HepG2 (cell line): ENCODE measurements at regions not wholly inside any gene's neighbourhood (a gene's known extent, or its start where the extent isn't known, plus 50 kb on each side); places are given as distances from the start of the nearest gene placed in this dataset.

Source experiments
- ATAC-seq: fragments of 200-7000 bp; cut with Tn5 transposase; 3 replicates; pipeline ENCODE4 v1.9.1; 2020; ENCODE audit warnings: mild to moderate bottlenecking, moderate library complexity
- BruUV-seq: library from RNA; stranded (reverse); fragments of 400-500 nt; replicated peaks from 2 replicates; lab custom pipeline; 2021; lab: Mats Ljungman, UMichigan
- CTCF ChIA-PET: fragments of 300-600 bp; formaldehyde crosslinking; extraction: SDS; loops from one replicate; lab custom pipeline; 2021; ENCODE audit warnings: low total read pairs, inconsistent platforms, low intra/inter-chr PET ratio; lab: Yijun Ruan, JAX
- POLR2A ChIA-PET: fragments of 350-600 bp; sonication (Branson Sonifier 250); formaldehyde crosslinking; loops from one replicate; lab custom pipeline; 2020; ENCODE audit warnings: antibody characterized with exemption, inconsistent platforms; lab: Yijun Ruan, JAX
- DNase-seq: peaks from one replicate; pipeline ENCODE4 v3.0.0-alpha.2; 2015; ENCODE audit warnings: low spot score
- FAIRE-seq: peaks from 3 replicates; lab custom pipeline; 2011; peaks lifted over from hg19 to GRCh38; lab: Jason Lieb, UNC
- H2AFZ ChIP-seq: one replicate; pipeline ENCODE4 v1.6.1; 2011; ENCODE audit warnings: low read length, inconsistent platforms
- H3K27ac ChIP-seq: fragments of 300-600 bp; 3 replicates; pipeline ENCODE4 v1.8.0; 2011; ENCODE audit warnings: mixed run types, mild to moderate bottlenecking, mixed read lengths, low read length, inconsistent platforms; ENCODE audit not compliant: insufficient read depth; ENCODE audit errors: extremely low read length
- H3K27me3 ChIP-seq, 2 experiments: fragments of 200-600 bp in 1 of 2; 2 replicates in 1 of 2; 3 replicates in 1 of 2; pipeline versions ENCODE4 v1.6.0 to v1.8.0; 2011; ENCODE audit warnings: low read length in 2 of 2, mild to moderate bottlenecking in 2 of 2, moderate library complexity in 2 of 2, inconsistent platforms in 1 of 2; ENCODE audit not compliant: insufficient read depth in 2 of 2, control insufficient read depth in 1 of 2
- H3K36me3 ChIP-seq, 2 experiments: fragments of 200-600 bp in 1 of 2; replicated peaks in 1 of 2; 2 replicates in 1 of 2; 3 replicates in 1 of 2; pipeline versions ENCODE4 v1.5.1 to v1.8.0; 2011; ENCODE audit warnings: low read length in 2 of 2, inconsistent platforms in 1 of 2; ENCODE audit not compliant: insufficient read depth in 2 of 2, control insufficient read depth in 1 of 2
- H3K4me1 ChIP-seq: 2 replicates; pipeline ENCODE4 v1.5.1; 2012; ENCODE audit warnings: low read length, inconsistent platforms; ENCODE audit not compliant: insufficient read depth
- H3K4me2 ChIP-seq: 2 replicates; pipeline ENCODE4 v1.6.0; 2011; ENCODE audit warnings: low read depth, low read length, inconsistent platforms
- H3K4me3 ChIP-seq, 3 experiments: fragments of 200-600 bp in 1 of 3; sonication (generic), shearing (Covaris generic) in 1 of 3; replicated peaks in 1 of 3; 2 replicates each; pipeline ENCODE4 v1.5.1; 2011 to 2016; ENCODE audit warnings: low read length in 3 of 3, inconsistent platforms in 2 of 3, low read depth in 2 of 3, mild to moderate bottlenecking in 2 of 3, control low read depth in 1 of 3, mixed read lengths in 1 of 3; ENCODE audit not compliant: insufficient read depth in 1 of 3
- H3K79me2 ChIP-seq: one replicate; pipeline ENCODE4 v1.6.1; 2011; ENCODE audit warnings: low read length, inconsistent platforms; ENCODE audit not compliant: insufficient read depth
- H3K9ac ChIP-seq: 2 replicates; pipeline ENCODE4 v1.6.0; 2011; ENCODE audit warnings: mild to moderate bottlenecking, low read depth, low read length, inconsistent platforms; ENCODE audit not compliant: insufficient read depth
- H3K9me3 ChIP-seq: 2 replicates; pipeline ENCODE4 v1.5.1; 2012; ENCODE audit warnings: mild to moderate bottlenecking, low read length
- H4K20me1 ChIP-seq: 2 replicates; pipeline ENCODE4 v1.6.0; 2011; ENCODE audit warnings: inconsistent platforms, mild to moderate bottlenecking, low read length, moderate library complexity; ENCODE audit not compliant: insufficient read depth
- DBP ChIP-seq: sonication (generic); formaldehyde crosslinking; IDR thresholded peaks from 2 replicates; pipeline ENCODE4 v1.4.0; 2020; ENCODE audit warnings: missing genetic modification reagents; ENCODE audit errors: not compliant biosample characterization
- GMEB1 ChIP-seq: sonication (generic); formaldehyde crosslinking; IDR thresholded peaks from 2 replicates; pipeline ENCODE4 v1.5.1; 2020; ENCODE audit warnings: missing genetic modification reagents, mild to moderate bottlenecking, borderline replicate concordance
- NFAT5 ChIP-seq: sonication (generic); formaldehyde crosslinking; IDR thresholded peaks from 2 replicates; pipeline ENCODE4 v1.4.0; 2020; ENCODE audit warnings: missing genetic modification reagents
- RFX5 ChIP-seq: IDR thresholded peaks from 2 replicates; pipeline ENCODE4 v1.6.1; 2011; ENCODE audit warnings: low read depth, low read length, improper control_type of control experiment
- SRF ChIP-seq: IDR thresholded peaks from 2 replicates; pipeline ENCODE4 v1.6.1; 2011; ENCODE audit warnings: mild to moderate bottlenecking, low read depth, low read length, moderate library complexity
- ZFP41 ChIP-seq: sonication (generic); formaldehyde crosslinking; IDR thresholded peaks from 2 replicates; pipeline ENCODE4 v1.4.0; 2020; ENCODE audit warnings: mild to moderate bottlenecking, missing genetic modification reagents, borderline replicate concordance
- ZNF142 ChIP-seq: sonication (generic); formaldehyde crosslinking; IDR thresholded peaks from 2 replicates; pipeline ENCODE4 v1.4.0; 2020; ENCODE audit warnings: missing genetic modification reagents
- ZNF775 ChIP-seq: sonication (generic); formaldehyde crosslinking; IDR thresholded peaks from 2 replicates; pipeline ENCODE4 v1.4.0; 2020; ENCODE audit warnings: missing genetic modification reagents, mild to moderate bottlenecking, moderate library complexity, borderline replicate concordance
- WGBS: methylation state at CpG from one replicate; pipeline ENCODE4 v1.1.6; 2017; ENCODE audit warnings: low lambda C conversion rate; 5-methylcytosine and 5-hydroxymethylcytosine counted together
- in situ Hi-C: cut with HindIII; loops from 2 replicates; pipeline ENCODE4 v1.10.0; 2017; ENCODE audit warnings: low pct_unique_long_range_greater_than_20kb; ENCODE audit not compliant: extremely low pct_ligation_motif_present
- intact Hi-C: fragments of 100-400 bp; cut with micrococcal nuclease; formaldehyde crosslinking; loops from one replicate; pipeline ENCODE4 v1.10.0; 2022; ENCODE audit not compliant: unreplicated experiment

GRCh38 chr2:16125614-16126516 lies 185.5 kb downstream of the MYCN start:
- H3K4me2 ChIP-seq = no peak overlapping the region
- H3K4me1 ChIP-seq = peaks cover 15% of the 10 kb centered on the region
- 34% methylated on average over 16 of the region's 18 CpGs for WGBS
- H2AFZ ChIP-seq = no peak overlapping the region
- H3K79me2 ChIP-seq = no peaks in the 10 kb centered on the region
- DNase-seq (no peak), FAIRE-seq (no peak), ATAC-seq (no peak)
- in situ Hi-C loops = no loop called here
- no peak overlapping the region for H3K27ac ChIP-seq
- intact Hi-C loops = no loop called here
- H3K4me3 ChIP-seq = no peak overlapping the region
- ChIA-PET CTCF (no interaction called here), POLR2A (no interaction called here)
- no peaks in the 10 kb centered on the region for H3K36me3 ChIP-seq
- H3K9me3 ChIP-seq = peaks cover 6% of the 10 kb centered on the region; the same call in 1 of the 2 replicates
- no peak overlapping the region for H3K9ac ChIP-seq
- peaks cover 2 to 9% of the 10 kb centered on the region in 2 experiments; a peak in 3 of 5 replicates for H3K27me3 ChIP-seq
- BruUV-seq = no TSS peak
- no peaks in the 10 kb centered on the region for H4K20me1 ChIP-seq
- no peak for TF ChIP-seq ZNF775 (CRISPR knock-in tag)
- no peak for TF ChIP-seq ZNF142 (CRISPR knock-in tag)
- TF ChIP-seq RFX5 = no peak
- no peak for TF ChIP-seq DBP (CRISPR knock-in tag)
- no peak for TF ChIP-seq SRF
- no peak for TF ChIP-seq GMEB1 (CRISPR knock-in tag)
- no peak for TF ChIP-seq ZFP41 (CRISPR knock-in tag)
- TF ChIP-seq NFAT5 = no peak
